G401 (cell line): ENCODE measurements at regions not wholly inside any gene's neighbourhood (a gene's known extent, or its start where the extent isn't known, plus 50 kb on each side); places are given as distances from the start of the nearest gene placed in this dataset.
"Not testable (repeated sequence)": the region's sequence is repeated elsewhere in the genome, so short reads cannot be mapped to it uniquely, and the experiment has no call there.

Source experiments
- DNase-seq: peaks from one replicate; pipeline ENCODE4 v3.0.0-alpha.2; 2015; ENCODE audit warnings: low spot score
- in situ Hi-C: cut with HindIII; loops from 2 replicates; pipeline ENCODE4 v1.10.0; 2016; ENCODE audit warnings: low sequenced_read_pairs, mixed read lengths

GRCh38 chr12:107826276-107826675, 51.8 kb downstream of the ASCL4 start:
- DNase-seq, result no peak
- in situ Hi-C loops, result no loop called here

GRCh38 chr12:107829271-107829670, 54.8 kb downstream of the ASCL4 start:
- DNase-seq, result no peak
- in situ Hi-C loops, result no loop called here

GRCh38 chr12:107832441-107832840, 57.9 kb downstream of the ASCL4 start:
- in situ Hi-C loops, result no loop called here

GRCh38 chr12:107840186-107840585, 65.7 kb downstream of the ASCL4 start:
- in situ Hi-C loops, result no loop called here
- DNase-seq, result no peak

More at GRCh38 chr12:107832441-107832840, 57.9 kb downstream of the ASCL4 start:
- no peak for DNase-seq

- in situ Hi-C loops, result no loop called here
- DNase-seq, result peak; percentile 30
Observed at GRCh38 chr12:107843351-107844311, 69.1 kb downstream of the ASCL4 start.

GRCh38 chr12:107844312-107844921, 69.9 kb downstream of the ASCL4 start:
- in situ Hi-C loops, result no loop called here
- DNase-seq, result peak; percentile 22

- DNase-seq, result no peak
- in situ Hi-C loops, result no loop called here
Observed at GRCh38 chr12:107845226-107845979, 70.9 kb downstream of the ASCL4 start.

GRCh38 chr12:107845980-107846659, 71.6 kb downstream of the ASCL4 start:
- DNase-seq, result peak; percentile 16
- in situ Hi-C loops, result no loop called here

GRCh38 chr12:107847430-107847829, 72.9 kb downstream of the ASCL4 start:
- no peak for DNase-seq
- in situ Hi-C loops, result no loop called here

GRCh38 chr12:107847830-107848229, 73.3 kb downstream of the ASCL4 start:
- in situ Hi-C loops, result no loop called here
- no peak for DNase-seq

- no peak for DNase-seq
- in situ Hi-C loops, result no loop called here
Observed at GRCh38 chr12:107853479-107853878, 79.0 kb downstream of the ASCL4 start.

- no peak for DNase-seq
- in situ Hi-C loops, result no loop called here
Observed at GRCh38 chr12:107855471-107855870, 81.0 kb downstream of the ASCL4 start.

- no peak for DNase-seq
- in situ Hi-C loops, result no loop called here
Observed at GRCh38 chr12:107856096-107856495, 81.6 kb downstream of the ASCL4 start.

GRCh38 chr12:107857191-107857590, 82.7 kb downstream of the ASCL4 start:
- no peak for DNase-seq
- in situ Hi-C loops, result no loop called here

- in situ Hi-C loops, result no loop called here
- DNase-seq, result no peak
Observed at GRCh38 chr12:107859367-107859766, 84.9 kb downstream of the ASCL4 start.

- peak; percentile 24 for DNase-seq
- in situ Hi-C loops, result no loop called here
Observed at GRCh38 chr12:107864235-107864634, 89.7 kb downstream of the ASCL4 start.

GRCh38 chr12:107864727-107865126, 90.2 kb downstream of the ASCL4 start:
- in situ Hi-C loops, DNase-seq: not testable (repeated sequence)

GRCh38 chr12:107873223-107873622, 98.7 kb downstream of the ASCL4 start:
- in situ Hi-C loops, result no loop called here
- no peak for DNase-seq

- in situ Hi-C loops, result loop anchor here (25.0 kb wide), 1 partner anchor 213 kb away; no protein-coding TSS in a partner anchor
- DNase-seq, result no peak
Observed at GRCh38 chr12:107875786-107876185, 101.3 kb downstream of the ASCL4 start.
